ENCODE measurements at regions not wholly inside any gene's neighbourhood (a gene's known extent, or its start where the extent isn't known, plus 50 kb on each side); places are given as distances from the start of the nearest gene placed in this dataset.
"Not testable (repeated sequence)": the region's sequence is repeated elsewhere in the genome, so short reads cannot be mapped to it uniquely, and the experiment has no call there.

DNA sequence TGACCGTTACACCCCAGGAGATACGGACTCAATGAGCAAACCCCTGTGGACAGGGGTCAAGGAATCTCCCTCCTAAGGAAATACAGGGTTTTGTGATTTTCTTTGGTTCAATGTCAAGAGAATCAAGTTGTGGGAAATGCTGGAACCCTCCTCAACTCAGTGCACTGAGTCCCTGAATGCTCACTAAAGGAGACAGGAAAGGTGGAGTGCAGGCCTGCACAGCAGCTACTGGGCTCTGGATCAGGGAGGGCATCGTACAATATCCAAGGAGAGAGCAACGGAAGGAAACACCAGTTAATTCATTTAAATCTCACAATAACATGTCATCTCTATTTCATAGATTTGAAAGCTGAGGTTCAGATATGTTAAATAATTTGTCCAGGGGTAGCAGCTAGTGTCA, 263.5 kb upstream of the PLGLB1 start:
- H3K27ac ChIP-seq; DNase-seq; H3K4me3 ChIP-seq; H3K4me1 ChIP-seq; H3K27me3 ChIP-seq; intact Hi-C loops (cut with DNase I; ENCODE audit: low total_unique reads); H3K9me3 ChIP-seq; in situ Hi-C loops (cut with MboI; ENCODE audit: low pct_ligation_motif_present in 1 of 4, low pct_unique_long_range_greater_than_20kb in 1 of 4, low sequenced_read_pairs in 3 of 4); H3K36me3 ChIP-seq: not testable (repeated sequence)
- WGBS, 2 donors (ENCODE audit: low coverage in 1 of 2) = 77 to 93% methylated on average over 2 to 4 of the region's 4 CpGs

DNA sequence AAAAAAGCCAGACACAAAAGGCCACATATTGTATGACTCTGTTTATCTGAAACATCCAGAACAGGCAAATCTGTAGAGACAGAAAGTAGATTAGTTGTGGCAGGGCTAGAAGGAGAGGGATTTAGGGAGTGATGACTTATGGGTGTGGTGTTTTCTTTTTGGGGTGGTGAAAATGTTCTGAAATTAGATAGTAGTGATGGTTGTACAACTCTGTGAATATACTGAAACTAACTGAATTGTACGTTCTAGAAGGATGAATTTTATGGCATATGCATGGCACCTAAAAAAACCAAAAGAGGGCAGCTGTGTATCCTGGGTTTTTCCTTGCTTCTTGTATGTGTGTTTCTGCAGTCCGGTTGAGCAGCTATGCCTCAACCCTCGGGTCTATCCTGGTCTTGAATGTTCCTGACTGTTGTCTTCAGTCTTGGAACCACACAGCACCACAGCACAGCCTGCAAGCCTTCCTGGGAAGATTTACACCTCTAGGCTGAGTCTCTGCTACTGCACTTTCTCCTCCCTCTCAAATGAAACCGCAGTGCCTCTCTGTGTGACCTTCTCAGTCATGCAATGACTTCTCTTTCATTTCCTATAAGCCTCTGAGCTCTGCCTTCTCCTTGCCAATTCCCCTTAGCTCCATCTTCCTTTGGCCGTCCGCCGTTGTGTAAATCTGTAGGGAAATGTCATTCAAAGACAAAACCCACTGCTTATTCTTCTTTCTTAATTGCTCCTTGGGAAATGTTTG, 269.1 kb upstream of the PLGLB1 start:
- intact Hi-C loops (cut with DNase I; ENCODE audit: low total_unique reads); DNase-seq; H3K27ac ChIP-seq; H3K4me3 ChIP-seq; in situ Hi-C loops (cut with MboI; ENCODE audit: low pct_ligation_motif_present in 1 of 4, low pct_unique_long_range_greater_than_20kb in 1 of 4, low sequenced_read_pairs in 3 of 4); H3K4me1 ChIP-seq; H3K9me3 ChIP-seq; H3K36me3 ChIP-seq; H3K27me3 ChIP-seq: not testable (repeated sequence)
- 29 to 69% methylated on average over 3 to 4 of the region's 7 CpGs for WGBS, 2 donors (ENCODE audit: low coverage in 1 of 2)

DNA sequence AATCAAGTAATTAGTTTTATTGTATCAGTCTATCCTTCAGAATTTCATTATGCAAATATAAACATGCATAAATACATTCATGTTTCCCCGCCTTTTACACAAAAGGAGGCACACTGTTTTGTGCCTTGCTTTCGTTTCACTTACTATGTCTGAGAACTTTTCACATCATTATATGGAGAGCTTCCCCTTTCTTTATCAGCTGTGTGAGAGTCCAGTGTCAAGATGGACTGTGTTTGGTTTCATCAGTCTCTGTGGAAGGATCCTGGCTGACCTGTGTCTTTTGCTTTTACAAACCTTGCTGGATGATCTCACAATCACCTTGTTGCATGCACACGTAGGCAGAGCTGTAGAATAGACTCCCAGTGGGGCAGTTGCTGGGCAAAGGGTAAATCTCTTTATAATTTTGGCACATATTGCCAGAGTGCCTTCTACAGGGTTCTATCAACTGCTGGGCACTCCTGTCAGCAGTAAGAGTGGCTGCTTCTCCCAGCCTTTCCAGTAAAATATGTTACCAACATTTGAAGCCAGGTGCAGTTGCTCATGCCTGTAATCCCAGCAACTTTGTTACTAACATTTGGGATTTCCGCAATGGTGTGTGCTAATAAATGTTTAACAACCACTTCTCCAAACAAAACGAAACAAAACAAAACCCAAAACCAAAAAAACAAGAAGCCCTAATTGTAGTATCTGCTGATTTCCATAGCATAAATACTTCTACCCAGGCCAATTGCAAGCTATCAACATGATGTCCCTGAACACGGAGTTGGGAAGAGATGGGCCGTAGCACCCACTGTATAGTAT, 270.0 kb upstream of the PLGLB1 start:
- DNase-seq; in situ Hi-C loops (cut with MboI; ENCODE audit: low pct_ligation_motif_present in 1 of 4, low pct_unique_long_range_greater_than_20kb in 1 of 4, low sequenced_read_pairs in 3 of 4); H3K9me3 ChIP-seq; H3K27me3 ChIP-seq; H3K36me3 ChIP-seq; intact Hi-C loops (cut with DNase I; ENCODE audit: low total_unique reads); H3K27ac ChIP-seq; H3K4me1 ChIP-seq; H3K4me3 ChIP-seq: not testable (repeated sequence)
- WGBS, 2 donors (ENCODE audit: low coverage in 1 of 2) = 57 to 60% methylated on average over 6 of the region's 7 CpGs

DNA sequence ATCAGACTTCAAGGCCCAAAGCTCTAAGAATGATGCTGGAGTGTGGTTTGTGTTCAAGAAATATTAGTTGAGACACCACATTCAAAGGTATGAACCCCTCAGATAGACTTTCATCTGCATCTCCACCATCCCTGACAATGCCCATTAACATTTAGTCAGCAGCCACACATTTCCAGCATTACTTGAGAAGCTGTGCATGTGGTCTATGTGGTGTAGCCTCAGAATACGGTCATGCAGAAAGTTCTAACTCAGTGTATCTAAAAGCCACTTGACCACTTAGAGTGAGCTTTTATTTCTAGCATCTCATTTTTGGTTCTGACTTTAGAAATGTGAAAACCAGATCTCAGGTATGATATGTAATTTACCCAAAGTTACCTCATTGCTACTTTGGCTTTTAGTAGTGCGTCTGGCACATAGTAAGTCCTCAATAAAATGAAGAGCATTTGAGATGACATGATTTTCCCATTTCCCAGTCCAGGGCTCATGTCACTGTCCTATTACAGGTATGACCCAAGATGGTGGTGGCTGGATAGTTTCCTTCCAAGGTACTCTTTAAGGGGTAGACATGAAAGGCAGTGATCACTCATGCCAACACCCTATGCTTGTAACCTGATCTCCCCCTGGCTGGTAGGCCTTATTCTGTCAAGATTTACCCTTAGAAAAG, 272.4 kb upstream of the PLGLB1 start:
- DNase-seq; in situ Hi-C loops (cut with MboI; ENCODE audit: low pct_ligation_motif_present in 1 of 4, low pct_unique_long_range_greater_than_20kb in 1 of 4, low sequenced_read_pairs in 3 of 4); H3K27me3 ChIP-seq; H3K4me1 ChIP-seq; H3K9me3 ChIP-seq; H3K4me3 ChIP-seq; H3K36me3 ChIP-seq; H3K27ac ChIP-seq; intact Hi-C loops (cut with DNase I; ENCODE audit: low total_unique reads): not testable (repeated sequence)
- 86% methylated on average over 2 of the region's 2 CpGs; no CpG with 5 or more reads in 1 of the 2 donors for WGBS, 2 donors (ENCODE audit: low coverage in 1 of 2)

DNA sequence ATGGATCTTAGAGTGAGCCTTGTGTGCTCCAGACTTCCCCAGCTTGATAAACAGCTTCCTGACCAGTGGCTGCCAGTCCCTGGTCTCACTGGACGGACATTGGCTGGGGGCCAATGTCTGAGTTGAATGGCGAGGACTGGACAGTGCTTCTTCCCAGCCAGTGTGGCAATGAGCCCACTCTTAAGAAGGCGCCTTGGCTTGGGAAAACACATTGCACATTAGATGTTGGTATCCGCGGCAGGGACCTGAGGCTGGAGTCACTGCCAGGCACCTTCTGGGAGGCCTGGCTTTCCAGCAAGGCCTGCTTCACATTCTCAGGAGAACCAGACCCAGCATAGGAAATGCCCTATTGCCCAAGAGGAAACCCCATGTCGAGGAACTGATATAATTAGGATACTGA, 273.5 kb upstream of the PLGLB1 start:
- DNase-seq = not testable (repeated sequence)

DNA sequence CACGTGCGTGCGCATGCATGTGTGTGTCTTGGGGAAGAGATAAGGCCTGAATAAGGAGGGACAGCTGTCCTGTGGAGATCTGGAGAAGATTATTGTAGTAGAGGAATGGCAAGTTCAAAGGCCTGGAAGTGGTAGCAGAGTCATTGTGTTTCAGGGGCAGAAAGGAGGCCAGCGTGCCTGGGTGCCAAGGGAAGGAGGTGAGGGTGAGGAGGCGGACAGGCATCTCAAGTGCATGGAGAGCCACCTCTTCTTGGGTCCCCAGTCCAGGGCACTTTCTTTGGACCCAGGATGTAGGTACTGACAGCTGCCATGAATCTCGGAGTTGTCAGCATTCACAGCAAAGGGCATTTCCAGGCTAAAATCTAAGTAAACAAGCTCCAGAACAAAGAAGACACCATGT, 279.7 kb upstream of the PLGLB1 start:
- 93% methylated on average over 6 of the region's 6 CpGs; no CpG with 5 or more reads in 1 of the 2 donors for WGBS, 2 donors (ENCODE audit: low coverage in 1 of 2)
- H3K4me1 ChIP-seq; H3K36me3 ChIP-seq; DNase-seq; intact Hi-C loops (cut with DNase I; ENCODE audit: low total_unique reads); H3K9me3 ChIP-seq; H3K4me3 ChIP-seq; H3K27ac ChIP-seq; H3K27me3 ChIP-seq; in situ Hi-C loops (cut with MboI; ENCODE audit: low pct_ligation_motif_present in 1 of 4, low pct_unique_long_range_greater_than_20kb in 1 of 4, low sequenced_read_pairs in 3 of 4): not testable (repeated sequence)

More for the DNA sequence above, 273.5 kb upstream of the PLGLB1 start:
- WGBS, 2 donors (ENCODE audit: low coverage in 1 of 2) = 45% methylated on average over 4 of the region's 6 CpGs; no CpG with 5 or more reads in 1 of the 2 donors
- H3K27me3 ChIP-seq; H3K4me3 ChIP-seq; H3K36me3 ChIP-seq; H3K27ac ChIP-seq; in situ Hi-C loops (cut with MboI; ENCODE audit: low pct_ligation_motif_present in 1 of 4, low pct_unique_long_range_greater_than_20kb in 1 of 4, low sequenced_read_pairs in 3 of 4); H3K4me1 ChIP-seq; H3K9me3 ChIP-seq; intact Hi-C loops (cut with DNase I; ENCODE audit: low total_unique reads): not testable (repeated sequence)

DNA sequence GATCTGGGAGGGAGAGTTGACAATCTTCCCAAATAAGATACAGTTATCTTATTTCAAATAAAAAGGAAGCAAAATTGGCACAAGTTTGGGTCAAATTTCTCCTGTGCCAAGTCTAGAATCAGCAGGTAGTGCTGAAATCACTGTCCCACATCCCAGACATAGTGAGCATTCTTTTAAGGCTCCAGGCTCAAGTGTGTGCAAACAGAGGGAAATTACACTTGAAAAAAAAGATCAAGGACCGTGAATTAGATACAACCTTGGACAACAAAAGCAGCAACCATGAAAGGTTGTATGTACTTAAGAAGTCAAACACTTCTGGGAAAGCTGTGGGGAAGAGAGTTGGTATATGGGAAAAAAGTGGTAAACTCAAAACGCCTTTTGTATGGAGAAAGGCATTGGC, 280.2 kb upstream of the PLGLB1 start:
- H3K4me3 ChIP-seq; in situ Hi-C loops (cut with MboI; ENCODE audit: low pct_ligation_motif_present in 1 of 4, low pct_unique_long_range_greater_than_20kb in 1 of 4, low sequenced_read_pairs in 3 of 4); intact Hi-C loops (cut with DNase I; ENCODE audit: low total_unique reads); DNase-seq; H3K9me3 ChIP-seq; H3K36me3 ChIP-seq; H3K27ac ChIP-seq; H3K27me3 ChIP-seq; H3K4me1 ChIP-seq: not testable (repeated sequence)
- 35% methylated on average over 2 of the region's 2 CpGs; no CpG with 5 or more reads in 1 of the 2 donors for WGBS, 2 donors (ENCODE audit: low coverage in 1 of 2)

DNA sequence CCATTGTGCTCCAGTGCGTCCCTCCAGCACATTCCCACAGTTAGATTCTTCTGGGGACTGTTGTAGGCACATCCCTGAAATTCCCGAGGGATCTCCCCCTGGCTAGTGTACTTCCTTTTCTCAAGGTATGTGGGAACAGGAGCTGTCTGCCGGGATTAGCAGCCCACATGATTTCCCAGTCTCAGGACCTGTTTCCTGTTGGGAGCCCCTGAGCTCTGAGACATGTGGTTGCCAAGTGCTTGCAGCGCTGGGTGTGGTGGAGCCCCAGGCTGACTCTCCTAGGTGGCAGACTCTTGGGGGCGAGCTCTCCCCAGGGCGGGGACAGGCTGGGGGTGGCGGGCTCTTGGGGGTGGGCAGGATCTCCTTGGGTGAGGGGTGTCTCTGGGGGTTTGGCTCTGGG, 287.0 kb upstream of the PLGLB1 start:
- H3K27ac ChIP-seq; H3K36me3 ChIP-seq; H3K4me1 ChIP-seq; H3K9me3 ChIP-seq; in situ Hi-C loops (cut with MboI; ENCODE audit: low pct_ligation_motif_present in 1 of 4, low pct_unique_long_range_greater_than_20kb in 1 of 4, low sequenced_read_pairs in 3 of 4); H3K4me3 ChIP-seq; DNase-seq; H3K27me3 ChIP-seq; intact Hi-C loops (cut with DNase I; ENCODE audit: low total_unique reads): not testable (repeated sequence)
- WGBS, 2 donors (ENCODE audit: low coverage in 1 of 2) = no CpG with 5 or more reads among the region's 7 CpGs

DNA sequence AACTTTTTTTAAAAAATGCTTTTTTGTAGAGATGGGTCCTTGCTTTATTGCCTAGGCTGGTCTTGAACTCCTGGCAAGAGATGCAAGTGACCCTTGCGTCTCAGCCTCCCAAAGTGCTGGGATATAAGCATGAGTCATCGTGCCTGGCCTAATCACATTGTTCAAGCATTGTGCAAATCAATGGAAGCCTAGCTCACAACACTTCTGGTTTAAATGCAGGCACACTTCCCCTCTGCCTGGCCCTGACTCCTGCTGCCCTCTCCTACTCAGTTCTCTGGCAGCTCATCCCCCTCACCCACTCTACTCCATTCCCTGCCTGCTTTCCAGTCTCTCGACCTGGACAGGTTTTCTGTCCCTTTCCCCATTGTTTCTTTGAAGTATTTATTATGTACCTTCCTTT, 288.1 kb upstream of the PLGLB1 start:
- DNase-seq; H3K4me1 ChIP-seq; in situ Hi-C loops (cut with MboI; ENCODE audit: low pct_ligation_motif_present in 1 of 4, low pct_unique_long_range_greater_than_20kb in 1 of 4, low sequenced_read_pairs in 3 of 4); H3K27ac ChIP-seq; H3K4me3 ChIP-seq; H3K27me3 ChIP-seq; H3K36me3 ChIP-seq; intact Hi-C loops (cut with DNase I; ENCODE audit: low total_unique reads); H3K9me3 ChIP-seq: not testable (repeated sequence)
- WGBS, 2 donors (ENCODE audit: low coverage in 1 of 2) = 50% methylated on average over 1 of the region's 3 CpGs; no CpG with 5 or more reads in 1 of the 2 donors

DNA sequence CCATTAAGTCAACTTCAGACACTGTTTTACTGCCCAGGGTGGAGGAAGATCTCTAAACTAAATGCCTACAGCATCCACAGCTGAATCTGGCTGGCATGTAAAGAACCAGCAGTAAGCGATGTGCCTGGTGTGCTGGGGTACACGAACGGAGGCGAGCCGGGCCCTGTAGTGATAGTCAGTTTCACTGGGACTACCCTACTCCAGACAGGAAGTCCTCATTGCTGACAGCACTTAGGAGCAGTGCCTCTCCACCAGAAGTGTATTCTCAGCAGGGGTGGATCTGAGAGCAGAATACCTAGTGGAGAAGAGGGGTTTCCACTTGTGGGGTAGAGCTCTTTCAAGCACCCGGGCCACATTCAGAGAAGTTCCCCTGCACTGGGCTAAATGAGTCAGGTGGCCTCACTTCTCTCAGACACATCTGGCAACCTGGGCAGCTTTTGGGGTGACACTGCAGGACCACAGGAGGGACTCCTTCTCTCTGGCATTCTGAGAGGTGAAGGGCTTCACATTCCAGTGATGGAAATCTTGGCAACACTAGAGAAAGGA, 290.3 kb upstream of the PLGLB1 start:
- intact Hi-C loops (cut with DNase I; ENCODE audit: low total_unique reads); H3K36me3 ChIP-seq; H3K4me3 ChIP-seq; in situ Hi-C loops (cut with MboI; ENCODE audit: low pct_ligation_motif_present in 1 of 4, low pct_unique_long_range_greater_than_20kb in 1 of 4, low sequenced_read_pairs in 3 of 4); H3K4me1 ChIP-seq; H3K27ac ChIP-seq; H3K27me3 ChIP-seq; DNase-seq; H3K9me3 ChIP-seq: not testable (repeated sequence)
- 88% methylated on average over 5 of the region's 6 CpGs; no CpG with 5 or more reads in 1 of the 2 donors for WGBS, 2 donors (ENCODE audit: low coverage in 1 of 2)
